ENCODE measurements at regions not wholly inside any gene's neighbourhood (a gene's known extent, or its start where the extent isn't known, plus 50 kb on each side); places are given as distances from the start of the nearest gene placed in this dataset.

- no peak for DNase-seq
Observed at GRCh38 chr9:107562798-107563197, 73.2 kb upstream of the KLF4 start.

GRCh38 chr9:107559494-107560086 lies 70.0 kb upstream of the KLF4 start:
- DNase-seq: no peak

GRCh38 chr9:107557236-107557990 lies 67.8 kb upstream of the KLF4 start:
- no peak for DNase-seq

GRCh38 chr9:107554636-107555035 lies 65.1 kb upstream of the KLF4 start:
- DNase-seq: no peak

GRCh38 chr9:107548298-107549142 lies 59.0 kb upstream of the KLF4 start:
- no peak for DNase-seq

GRCh38 chr9:107547772-107548297 lies 58.3 kb upstream of the KLF4 start:
- DNase-seq: no peak

GRCh38 chr9:107547303-107547702 lies 57.7 kb upstream of the KLF4 start:
- DNase-seq: no peak

- peak; percentile 50 for DNase-seq
Observed at GRCh38 chr9:107546859-107547258, 57.3 kb upstream of the KLF4 start.

GRCh38 chr9:107545036-107545435 lies 55.5 kb upstream of the KLF4 start:
- no peak for DNase-seq

- DNase-seq: no peak
Observed at GRCh38 chr9:107542411-107543157, 53.0 kb upstream of the KLF4 start.

GRCh38 chr9:107541523-107541922 lies 52.0 kb upstream of the KLF4 start:
- DNase-seq: no peak

GRCh38 chr9:107540164-107540561 lies 50.6 kb upstream of the KLF4 start:
- no peak for DNase-seq

- DNase-seq: no peak
Observed at GRCh38 chr9:107539427-107540163, 50.0 kb upstream of the KLF4 start.
